Osteocyte (in vitro differentiated cells): ENCODE measurements at regions not wholly inside any gene's neighbourhood (a gene's known extent, or its start where the extent isn't known, plus 50 kb on each side); places are given as distances from the start of the nearest gene placed in this dataset.
A peak's percentile ranks its signal among the peaks of the same experiment; 100 is the strongest.

Source experiments
- DNase-seq: peaks from one replicate; pipeline ENCODE4 v3.0.0; 2021; ENCODE audit warnings: mixed read lengths; ENCODE audit not compliant: unreplicated experiment; ENCODE audit errors: extremely low spot score
- H3K27ac Mint-ChIP-seq: one replicate; pipeline ENCODE4 v1.8.0; 2021; ENCODE audit warnings: mild to moderate bottlenecking, mixed read lengths; ENCODE audit not compliant: unreplicated experiment
- H3K27me3 Mint-ChIP-seq: one replicate; pipeline ENCODE4 v1.8.0; 2021; ENCODE audit warnings: mixed read lengths; ENCODE audit not compliant: unreplicated experiment
- H3K36me3 Mint-ChIP-seq: one replicate; pipeline ENCODE4 v1.8.0; 2021; ENCODE audit warnings: mixed read lengths; ENCODE audit not compliant: unreplicated experiment
- H3K4me1 Mint-ChIP-seq: one replicate; pipeline ENCODE4 v1.8.0; 2021; ENCODE audit warnings: mixed read lengths; ENCODE audit not compliant: unreplicated experiment
- H3K4me3 Mint-ChIP-seq: one replicate; pipeline ENCODE4 v1.8.0; 2021; ENCODE audit warnings: mild to moderate bottlenecking, moderate library complexity, mixed read lengths; ENCODE audit not compliant: unreplicated experiment
- H3K9me3 Mint-ChIP-seq: one replicate; pipeline ENCODE4 v1.8.0; 2021; ENCODE audit warnings: mixed read lengths; ENCODE audit not compliant: unreplicated experiment
- CTCF ChIP-seq: fragments of 200-600 bp; sonication (generic); IDR thresholded peaks from 2 replicates; pipeline ENCODE4 v1.5.0; 2021; ENCODE audit warnings: antibody characterized with exemption, mild to moderate bottlenecking, moderate library complexity

- no peak for TF ChIP-seq CTCF
- Mint-ChIP-seq H3K4me1 (peaks cover 9% of the 10 kb centered on the region), H3K27ac (peak overlapping the region; percentile 11), H3K4me3 (no peak overlapping the region), H3K27me3 (no peaks in the 10 kb centered on the region), H3K36me3 (no peaks in the 10 kb centered on the region), H3K9me3 (peaks cover 14% of the 10 kb centered on the region)
- no peak for DNase-seq
Measured at GRCh38 chr6:105825210-105825609, 260.9 kb upstream of the PRDM1 start.

GRCh38 chr6:105824732-105825131 is 261.4 kb upstream of the PRDM1 start:
- no peaks in the 10 kb centered on the region for H3K36me3 Mint-ChIP-seq
- H3K4me1 Mint-ChIP-seq, result peaks cover 9% of the 10 kb centered on the region
- no peak for DNase-seq
- peak overlapping the region; percentile 11 for H3K27ac Mint-ChIP-seq
- TF ChIP-seq CTCF, result no peak
- no peaks in the 10 kb centered on the region for H3K27me3 Mint-ChIP-seq
- no peak overlapping the region for H3K4me3 Mint-ChIP-seq
- H3K9me3 Mint-ChIP-seq, result peaks cover 14% of the 10 kb centered on the region

GRCh38 chr6:105821777-105822176 is 264.4 kb upstream of the PRDM1 start:
- Mint-ChIP-seq H3K27me3 (no peaks in the 10 kb centered on the region), H3K9me3 (peaks cover 12% of the 10 kb centered on the region), H3K4me1 (peaks cover 9% of the 10 kb centered on the region), H3K27ac (no peak overlapping the region), H3K36me3 (no peaks in the 10 kb centered on the region), H3K4me3 (no peak overlapping the region)
- TF ChIP-seq CTCF, result no peak
- DNase-seq, result no peak

- H3K36me3 Mint-ChIP-seq, result no peaks in the 10 kb centered on the region
- H3K27me3 Mint-ChIP-seq, result no peaks in the 10 kb centered on the region
- no peak for TF ChIP-seq CTCF
- DNase-seq, result no peak
- H3K4me1 Mint-ChIP-seq, result peaks cover 9% of the 10 kb centered on the region
- H3K9me3 Mint-ChIP-seq, result peaks cover 9% of the 10 kb centered on the region
- H3K4me3 Mint-ChIP-seq, result no peak overlapping the region
- no peak overlapping the region for H3K27ac Mint-ChIP-seq
Measured at GRCh38 chr6:105821027-105821426, 265.1 kb upstream of the PRDM1 start.

GRCh38 chr6:105819745-105820144 is 266.4 kb upstream of the PRDM1 start:
- Mint-ChIP-seq H3K27me3 (no peaks in the 10 kb centered on the region), H3K27ac (no peak overlapping the region)

More at GRCh38 chr6:105819745-105820144, 266.4 kb upstream of the PRDM1 start:
- no peak overlapping the region for H3K4me3 Mint-ChIP-seq
- H3K4me1 Mint-ChIP-seq, result peaks cover 8% of the 10 kb centered on the region
- DNase-seq, result no peak
- no peak for TF ChIP-seq CTCF
- H3K36me3 Mint-ChIP-seq, result no peaks in the 10 kb centered on the region
- H3K9me3 Mint-ChIP-seq, result peaks cover 9% of the 10 kb centered on the region
